Liver (tissue), 8 donors: ENCODE measurements at regions not wholly inside any gene's neighbourhood (a gene's known extent, or its start where the extent isn't known, plus 50 kb on each side); places are given as distances from the start of the nearest gene placed in this dataset.

Experiments
- DNase-seq: peaks from one replicate; pipeline ENCODE4 v3.0.0-alpha.2; 2017; ENCODE audit warnings: low spot score
- H3K27ac ChIP-seq, 2 donors: one replicate each; pipeline ENCODE4 v1.7.0; 2013; ENCODE audit warnings: inconsistent platforms in 2 of 2, low read length in 2 of 2, control low read depth in 1 of 2, low read depth in 1 of 2, mild to moderate bottlenecking in 1 of 2
- H3K27me3 ChIP-seq, 4 donors: one replicate each; pipeline versions ENCODE4 v1.6.1 to v1.7.0; 2013; ENCODE audit warnings: low read length in 3 of 4, inconsistent platforms in 1 of 4, mild to moderate bottlenecking in 1 of 4, moderate library complexity in 1 of 4; ENCODE audit not compliant: control insufficient read depth in 4 of 4, insufficient read depth in 4 of 4
- H3K36me3 ChIP-seq, 4 donors: one replicate each; pipeline versions ENCODE4 v1.6.1 to v1.7.0; 2013; ENCODE audit warnings: low read length in 3 of 4, mild to moderate bottlenecking in 3 of 4, low read depth in 1 of 4, moderate library complexity in 1 of 4; ENCODE audit not compliant: control insufficient read depth in 4 of 4, insufficient read depth in 3 of 4
- H3K4me1 ChIP-seq, 4 donors: one replicate each; pipeline versions ENCODE4 v1.6.1 to v1.7.0; 2013; ENCODE audit warnings: low read length in 3 of 4, mild to moderate bottlenecking in 3 of 4, moderate library complexity in 1 of 4; ENCODE audit not compliant: control insufficient read depth in 4 of 4, insufficient read depth in 4 of 4
- H3K4me3 ChIP-seq, 3 donors: one replicate each; pipeline versions ENCODE4 v1.6.1 to v1.7.0; 2013; ENCODE audit warnings: low read length in 3 of 3, control low read depth in 1 of 3, low read depth in 1 of 3, mild to moderate bottlenecking in 1 of 3
- H3K9ac ChIP-seq, 2 donors: one replicate each; pipeline ENCODE4 v1.7.0; 2013; ENCODE audit warnings: low read length in 2 of 2, mild to moderate bottlenecking in 2 of 2, moderate library complexity in 2 of 2, control low read depth in 1 of 2, low read depth in 1 of 2
- H3K9me3 ChIP-seq, 4 donors: one replicate each; pipeline versions ENCODE4 v1.6.1 to v1.7.0; 2013; ENCODE audit warnings: low read length in 3 of 4; ENCODE audit not compliant: control insufficient read depth in 4 of 4
- ATF3 ChIP-seq: IDR thresholded peaks from 2 replicates; pipeline ENCODE4 v1.6.1; 2016; ENCODE audit warnings: antibody characterized with exemption
- CTCF ChIP-seq: fragments of 150-350 bp; IDR thresholded peaks from 2 replicates; pipeline ENCODE4 v1.5.1; 2017; ENCODE audit warnings: improper control_type of control experiment, low read depth, low read length; ENCODE audit not compliant: missing input control
- FOXA1 ChIP-seq: IDR thresholded peaks from 2 replicates; pipeline ENCODE4 v1.6.1; 2016; ENCODE audit warnings: antibody characterized with exemption
- GABPA ChIP-seq, 2 donors: IDR thresholded peaks in 1 of 2; conservative IDR thresholded peaks in 1 of 2; 2 replicates each; pipeline ENCODE4 v1.6.1; 2016; ENCODE audit warnings: antibody characterized with exemption in 2 of 2, mild to moderate bottlenecking in 1 of 2, moderate library complexity in 1 of 2
- HNF4A ChIP-seq, 2 donors: conservative IDR thresholded peaks; 2 replicates each; pipeline ENCODE4 v1.6.1; 2016; ENCODE audit warnings: antibody characterized with exemption in 2 of 2, mild to moderate bottlenecking in 2 of 2
- JUND ChIP-seq, 2 donors: IDR thresholded peaks; 2 replicates each; pipeline ENCODE4 v1.6.1; 2016; ENCODE audit warnings: antibody characterized with exemption in 2 of 2
- NR2F2 ChIP-seq: IDR thresholded peaks from 2 replicates; pipeline ENCODE4 v1.6.1; 2016; ENCODE audit warnings: antibody characterized with exemption
- RAD21 ChIP-seq, 2 donors: IDR thresholded peaks; 2 replicates each; pipeline ENCODE4 v1.6.1; 2016; ENCODE audit warnings: antibody characterized with exemption in 2 of 2, mild to moderate bottlenecking in 2 of 2
- RXRA ChIP-seq, 2 donors: IDR thresholded peaks; 2 replicates each; pipeline ENCODE4 v1.6.1; 2017 to 2018; ENCODE audit warnings: antibody characterized with exemption in 2 of 2, mild to moderate bottlenecking in 1 of 2
- SP1 ChIP-seq: IDR thresholded peaks from 2 replicates; pipeline ENCODE4 v1.6.1; 2018; ENCODE audit warnings: antibody characterized with exemption, mild to moderate bottlenecking
- TAF1 ChIP-seq: conservative IDR thresholded peaks from 2 replicates; pipeline ENCODE4 v1.6.1; 2016; ENCODE audit warnings: antibody characterized with exemption, mild to moderate bottlenecking
- YY1 ChIP-seq: IDR thresholded peaks from 2 replicates; pipeline ENCODE4 v1.6.1; 2016; ENCODE audit warnings: antibody characterized with exemption, mild to moderate bottlenecking
- WGBS: extraction: QIAGEN DNeasy Blood & Tissue Kit; methylation state at CpG from one replicate; pipeline ENCODE4 v1.1.7; 2013; 5-methylcytosine and 5-hydroxymethylcytosine counted together
- TF ChIP-seq, protein P1 (sequence below): IDR thresholded peaks from 2 replicates; pipeline ENCODE4 v1.6.1; 2016; ENCODE audit warnings: antibody characterized with exemption
- donor health status: healthy.
- donor health status: healthy.
- donor health status: healthy.
- donor health status: healthy.
- donor health status: healthy.

- H3K4me3 ChIP-seq, result no peak overlapping the region
- WGBS, result 57% methylated on average over 12 of the region's 12 CpGs
- no peaks in the 10 kb centered on the region for H3K27me3 ChIP-seq
- H3K36me3 ChIP-seq, result no peaks in the 10 kb centered on the region
- no peak for TF ChIP-seq ATF3
- TF ChIP-seq RAD21 (IDR thresholded peaks at IDR 0.05), result peak; percentile 53 to 66
- TF ChIP-seq CTCF, result no peak
- H3K9me3 ChIP-seq, result no peaks in the 10 kb centered on the region
- no peak overlapping the region for H3K9ac ChIP-seq
- H3K4me1 ChIP-seq, result no peaks in the 10 kb centered on the region
- DNase-seq, result no peak
- no peak overlapping the region for H3K27ac ChIP-seq
Observed at GRCh38 chr16:66167564-66168291, 198.8 kb upstream of the CDH5 start.

- TF ChIP-seq, protein P1, sequence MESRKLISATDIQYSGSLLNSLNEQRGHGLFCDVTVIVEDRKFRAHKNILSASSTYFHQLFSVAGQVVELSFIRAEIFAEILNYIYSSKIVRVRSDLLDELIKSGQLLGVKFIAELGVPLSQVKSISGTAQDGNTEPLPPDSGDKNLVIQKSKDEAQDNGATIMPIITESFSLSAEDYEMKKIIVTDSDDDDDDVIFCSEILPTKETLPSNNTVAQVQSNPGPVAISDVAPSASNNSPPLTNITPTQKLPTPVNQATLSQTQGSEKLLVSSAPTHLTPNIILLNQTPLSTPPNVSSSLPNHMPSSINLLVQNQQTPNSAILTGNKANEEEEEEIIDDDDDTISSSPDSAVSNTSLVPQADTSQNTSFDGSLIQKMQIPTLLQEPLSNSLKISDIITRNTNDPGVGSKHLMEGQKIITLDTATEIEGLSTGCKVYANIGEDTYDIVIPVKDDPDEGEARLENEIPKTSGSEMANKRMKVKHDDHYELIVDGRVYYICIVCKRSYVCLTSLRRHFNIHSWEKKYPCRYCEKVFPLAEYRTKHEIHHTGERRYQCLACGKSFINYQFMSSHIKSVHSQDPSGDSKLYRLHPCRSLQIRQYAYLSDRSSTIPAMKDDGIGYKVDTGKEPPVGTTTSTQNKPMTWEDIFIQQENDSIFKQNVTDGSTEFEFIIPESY, result no peak
- TF ChIP-seq NR2F2 (no peak), SP1 (no peak), FOXA1 (no peak), HNF4A (conservative IDR thresholded peaks at IDR 0.05) (no peak), TAF1 (no peak), YY1 (no peak), CTCF (no peak), RAD21 (IDR thresholded peaks at IDR 0.05) (no peak), RXRA (IDR thresholded peaks at IDR 0.05) (no peak), GABPA (IDR thresholded peaks at IDR 0.05 in 1 of 2, conservative IDR thresholded peaks at IDR 0.05 in 1 of 2) (no peak), JUND (IDR thresholded peaks at IDR 0.05) (no peak)
- no peak overlapping the region for H3K4me3 ChIP-seq
- no peaks in the 10 kb centered on the region for H3K36me3 ChIP-seq
- H3K27me3 ChIP-seq, result no peaks in the 10 kb centered on the region
- no peaks in the 10 kb centered on the region for H3K9me3 ChIP-seq
- H3K4me1 ChIP-seq, result no peaks in the 10 kb centered on the region
- WGBS, result 67% methylated on average over 11 of the region's 11 CpGs
- H3K9ac ChIP-seq, result no peak overlapping the region
- DNase-seq, result no peak
- H3K27ac ChIP-seq, result no peak overlapping the region
Observed at GRCh38 chr16:66166490-66166889, 200.0 kb upstream of the CDH5 start.
